D341Med (cell line): ENCODE measurements at regions not wholly inside any gene's neighbourhood (a gene's known extent, or its start where the extent isn't known, plus 50 kb on each side); places are given as distances from the start of the nearest gene placed in this dataset.

Experiments
- DNase-seq: peaks from one replicate; pipeline ENCODE4 v3.0.0; 2012; ENCODE audit warnings: low spot score

- DNase-seq, result no peak
Observed at GRCh38 chr6:48240287-48240686, 129.3 kb upstream of the PTCHD4 start.

GRCh38 chr6:48236375-48236774 is 125.4 kb upstream of the PTCHD4 start:
- DNase-seq, result no peak

GRCh38 chr6:48233063-48233462 is 122.1 kb upstream of the PTCHD4 start:
- DNase-seq, result no peak

- no peak for DNase-seq
Observed at GRCh38 chr6:48229841-48230240, 118.8 kb upstream of the PTCHD4 start.

- DNase-seq, result peak; percentile 25
Observed at GRCh38 chr6:48222241-48222640, 111.2 kb upstream of the PTCHD4 start.

GRCh38 chr6:48213076-48213788 is 102.2 kb upstream of the PTCHD4 start:
- no peak for DNase-seq

GRCh38 chr6:48212501-48212900 is 101.5 kb upstream of the PTCHD4 start:
- no peak for DNase-seq

GRCh38 chr6:48206091-48206490 is 95.1 kb upstream of the PTCHD4 start:
- no peak for DNase-seq

GRCh38 chr6:48200869-48201390 is 89.9 kb upstream of the PTCHD4 start:
- DNase-seq, result no peak

- DNase-seq, result no peak
Observed at GRCh38 chr6:48199499-48199898, 88.5 kb upstream of the PTCHD4 start.

GRCh38 chr6:48197941-48198340 is 86.9 kb upstream of the PTCHD4 start:
- no peak for DNase-seq

GRCh38 chr6:48194596-48195295 is 83.7 kb upstream of the PTCHD4 start:
- DNase-seq, result no peak

GRCh38 chr6:48188158-48188557 is 77.2 kb upstream of the PTCHD4 start:
- DNase-seq, result no peak

- DNase-seq, result no peak
Observed at GRCh38 chr6:48186746-48187145, 75.7 kb upstream of the PTCHD4 start.

- no peak for DNase-seq
Observed at GRCh38 chr6:48184648-48185047, 73.7 kb upstream of the PTCHD4 start.

GRCh38 chr6:48183811-48184605 is 73.0 kb upstream of the PTCHD4 start:
- DNase-seq, result no peak

GRCh38 chr6:48183178-48183577 is 72.2 kb upstream of the PTCHD4 start:
- no peak for DNase-seq

GRCh38 chr6:48178700-48179099 is 67.7 kb upstream of the PTCHD4 start:
- no peak for DNase-seq

- DNase-seq, result no peak
Observed at GRCh38 chr6:48177786-48178185, 66.8 kb upstream of the PTCHD4 start.

GRCh38 chr6:48176645-48177308 is 65.8 kb upstream of the PTCHD4 start:
- DNase-seq, result no peak

GRCh38 chr6:48169635-48170034 is 58.6 kb upstream of the PTCHD4 start:
- DNase-seq, result no peak
